Transverse colon (tissue), 4 donors: ENCODE measurements at regions not wholly inside any gene's neighbourhood (a gene's known extent, or its start where the extent isn't known, plus 50 kb on each side); places are given as distances from the start of the nearest gene placed in this dataset.

ENCODE experiments used
- CTCF ChIP-seq, 5 experiments: fragments of 200-600 bp in 3 of 5; fragments of 450-650 bp in 2 of 5; sonication (generic) in 3 of 5; IDR thresholded peaks; 1 replicate in 2 of 5; 2 replicates in 3 of 5; pipeline ENCODE4 v1.5.1; 2016 to 2017; ENCODE audit warnings: antibody characterized with exemption in 5 of 5, inconsistent platforms in 3 of 5, mild to moderate bottlenecking in 2 of 5, moderate library complexity in 1 of 5
- POLR2AphosphoS5 ChIP-seq, 3 donors: sonication (generic); formaldehyde crosslinking; IDR thresholded peaks; one replicate each; pipeline ENCODE4 v1.6.1; 2016; ENCODE audit warnings: antibody characterized with exemption in 3 of 3

- TF ChIP-seq POLR2AphosphoS5 (IDR thresholded peaks at IDR 0.05): no peak
- TF ChIP-seq CTCF (IDR thresholded peaks at IDR 0.05): no peak
Observed at GRCh38 chr2:34294961-34295360, 695.9 kb upstream of the FAM98A start.
